ENCODE measurements at regions not wholly inside any gene's neighbourhood (a gene's known extent, or its start where the extent isn't known, plus 50 kb on each side); places are given as distances from the start of the nearest gene placed in this dataset.

DNA sequence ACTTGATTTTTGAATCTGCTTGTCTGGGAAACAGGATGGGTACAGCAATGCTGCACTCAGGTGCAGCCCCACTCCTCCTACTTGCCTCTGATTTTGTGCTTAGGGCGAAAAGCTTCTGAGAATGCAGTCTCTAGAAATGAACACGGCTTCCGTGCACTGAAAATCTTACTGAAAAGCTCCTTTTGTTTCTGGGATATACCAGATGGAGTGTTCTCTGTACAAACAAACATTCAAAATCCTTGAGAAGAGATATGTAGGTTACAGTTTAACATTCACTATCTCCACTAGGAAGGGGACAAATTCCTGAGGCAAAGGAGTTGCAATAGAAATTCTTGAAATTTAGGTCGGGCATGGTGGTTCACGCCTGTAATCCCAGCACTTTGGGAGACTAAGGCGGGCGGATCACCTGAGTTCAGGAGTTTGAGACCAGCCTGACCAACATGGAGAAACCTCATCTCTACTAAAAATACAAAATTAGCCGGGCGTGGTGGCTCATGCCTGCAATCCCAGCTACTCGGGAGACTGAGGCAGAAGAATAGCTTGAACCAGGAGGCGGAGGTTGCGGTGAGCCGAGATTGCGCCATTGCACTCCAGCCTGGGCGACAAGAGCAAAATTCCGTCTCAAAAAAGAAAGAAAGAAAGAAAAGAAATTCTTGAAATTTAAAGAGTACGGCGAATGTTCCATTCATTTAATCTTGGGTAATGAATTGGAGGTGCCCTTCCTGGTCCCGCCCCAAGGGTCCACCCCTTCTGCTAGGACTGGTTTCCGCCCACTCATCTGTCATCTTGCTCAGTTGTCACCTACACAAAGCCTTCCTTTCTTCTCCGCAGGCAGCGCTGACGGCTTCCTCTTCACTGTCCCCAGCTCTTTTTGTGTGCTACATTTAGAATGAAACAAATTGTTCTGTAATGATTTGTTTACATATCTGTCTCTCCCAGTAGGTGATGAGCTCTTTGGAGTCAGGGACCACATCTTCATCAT, 92.4 kb downstream of the SOCS6 start (continued):
- TF ChIP-seq ZNF17 (CRISPR knock-in tag; IDR thresholded peaks at IDR 0.05) (no peak), ZFP36L2 (CRISPR knock-in tag; IDR thresholded peaks at IDR 0.05) (no peak), ATAD3A (CRISPR knock-in tag; IDR thresholded peaks at IDR 0.05) (no peak), BRD4 (CRISPR knock-in tag; IDR thresholded peaks at IDR 0.05) (no peak; the same call in 1 of the 2 replicates), ZKSCAN8 (CRISPR knock-in tag; IDR thresholded peaks at IDR 0.05; ENCODE audit: borderline replicate concordance) (0 out of 2 replicates have a peak, but pooled peaks have one; percentile 17), ZNF382 (CRISPR knock-in tag; IDR thresholded peaks at IDR 0.05; ENCODE audit: borderline replicate concordance) (no peak), STAT5B (CRISPR knock-in tag; IDR thresholded peaks at IDR 0.05) (no peak), GATAD2A (CRISPR knock-in tag; IDR thresholded peaks at IDR 0.05) (peak; percentile 77), HDAC6 (IDR thresholded peaks at IDR 0.05; ENCODE audit: low read depth, low read length) (no peak), BRCA1 (CRISPR knock-in tag; IDR thresholded peaks at IDR 0.05) (no peak), ZNF383 (CRISPR knock-in tag; IDR thresholded peaks at IDR 0.05; ENCODE audit: borderline replicate concordance) (no peak), MEIS1 (CRISPR knock-in tag; IDR thresholded peaks at IDR 0.05; ENCODE audit: borderline replicate concordance) (peak; percentile 100), MAFG (CRISPR knock-in tag; IDR thresholded peaks at IDR 0.05) (no peak), ELF4 (CRISPR knock-in tag; IDR thresholded peaks at IDR 0.05; ENCODE audit: borderline replicate concordance) (peak; percentile 63; the same call in 1 of the 2 replicates), ATF1 (CRISPR knock-in tag; IDR thresholded peaks at IDR 0.05) (peak; percentile 2), ZNF317 (CRISPR knock-in tag; IDR thresholded peaks at IDR 0.05) (no peak), JDP2 (CRISPR knock-in tag; IDR thresholded peaks at IDR 0.05; ENCODE audit: borderline replicate concordance) (no peak)
- TF ChIP-seq, protein P1, sequence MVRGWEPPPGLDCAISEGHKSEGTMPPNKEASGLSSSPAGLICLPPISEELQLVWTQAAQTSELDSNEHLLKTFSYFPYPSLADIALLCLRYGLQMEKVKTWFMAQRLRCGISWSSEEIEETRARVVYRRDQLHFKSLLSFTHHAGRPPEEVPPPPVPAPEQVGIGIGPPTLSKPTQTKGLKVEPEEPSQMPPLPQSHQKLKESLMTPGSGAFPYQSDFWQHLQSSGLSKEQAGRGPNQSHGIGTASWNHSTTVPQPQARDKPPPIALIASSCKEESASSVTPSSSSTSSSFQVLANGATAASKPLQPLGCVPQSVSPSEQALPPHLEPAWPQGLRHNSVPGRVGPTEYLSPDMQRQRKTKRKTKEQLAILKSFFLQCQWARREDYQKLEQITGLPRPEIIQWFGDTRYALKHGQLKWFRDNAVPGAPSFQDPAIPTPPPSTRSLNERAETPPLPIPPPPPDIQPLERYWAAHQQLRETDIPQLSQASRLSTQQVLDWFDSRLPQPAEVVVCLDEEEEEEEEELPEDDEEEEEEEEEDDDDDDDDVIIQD (CRISPR knock-in tag; IDR thresholded peaks at IDR 0.05; ENCODE audit: low read depth): peak; percentile 21
- TF ChIP-seq, protein P2, sequence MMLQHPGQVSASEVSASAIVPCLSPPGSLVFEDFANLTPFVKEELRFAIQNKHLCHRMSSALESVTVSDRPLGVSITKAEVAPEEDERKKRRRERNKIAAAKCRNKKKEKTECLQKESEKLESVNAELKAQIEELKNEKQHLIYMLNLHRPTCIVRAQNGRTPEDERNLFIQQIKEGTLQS (CRISPR knock-in tag; IDR thresholded peaks at IDR 0.05): no peak
- TF ChIP-seq, protein P3, sequence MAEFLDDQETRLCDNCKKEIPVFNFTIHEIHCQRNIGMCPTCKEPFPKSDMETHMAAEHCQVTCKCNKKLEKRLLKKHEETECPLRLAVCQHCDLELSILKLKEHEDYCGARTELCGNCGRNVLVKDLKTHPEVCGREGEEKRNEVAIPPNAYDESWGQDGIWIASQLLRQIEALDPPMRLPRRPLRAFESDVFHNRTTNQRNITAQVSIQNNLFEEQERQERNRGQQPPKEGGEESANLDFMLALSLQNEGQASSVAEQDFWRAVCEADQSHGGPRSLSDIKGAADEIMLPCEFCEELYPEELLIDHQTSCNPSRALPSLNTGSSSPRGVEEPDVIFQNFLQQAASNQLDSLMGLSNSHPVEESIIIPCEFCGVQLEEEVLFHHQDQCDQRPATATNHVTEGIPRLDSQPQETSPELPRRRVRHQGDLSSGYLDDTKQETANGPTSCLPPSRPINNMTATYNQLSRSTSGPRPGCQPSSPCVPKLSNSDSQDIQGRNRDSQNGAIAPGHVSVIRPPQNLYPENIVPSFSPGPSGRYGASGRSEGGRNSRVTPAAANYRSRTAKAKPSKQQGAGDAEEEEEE (CRISPR knock-in tag; IDR thresholded peaks at IDR 0.05; ENCODE audit: borderline replicate concordance): no peak
- TF ChIP-seq, protein P4, sequence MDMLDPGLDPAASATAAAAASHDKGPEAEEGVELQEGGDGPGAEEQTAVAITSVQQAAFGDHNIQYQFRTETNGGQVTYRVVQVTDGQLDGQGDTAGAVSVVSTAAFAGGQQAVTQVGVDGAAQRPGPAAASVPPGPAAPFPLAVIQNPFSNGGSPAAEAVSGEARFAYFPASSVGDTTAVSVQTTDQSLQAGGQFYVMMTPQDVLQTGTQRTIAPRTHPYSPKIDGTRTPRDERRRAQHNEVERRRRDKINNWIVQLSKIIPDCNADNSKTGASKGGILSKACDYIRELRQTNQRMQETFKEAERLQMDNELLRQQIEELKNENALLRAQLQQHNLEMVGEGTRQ (IDR thresholded peaks at IDR 0.05; ENCODE audit: low read depth, low read length): no peak
- TF ChIP-seq, protein P4 (CRISPR knock-in tag; IDR thresholded peaks at IDR 0.05; ENCODE audit: borderline replicate concordance): no peak

All from HepG2 (cell line).